Astrocyte (in vitro differentiated cells and primary cell): ENCODE measurements at regions not wholly inside any gene's neighbourhood (a gene's known extent, or its start where the extent isn't known, plus 50 kb on each side); places are given as distances from the start of the nearest gene placed in this dataset.
"Not testable (repeated sequence)": the region's sequence is repeated elsewhere in the genome, so short reads cannot be mapped to it uniquely, and the experiment has no call there.

Experiments used
- CTCF ChIP-seq: IDR thresholded peaks from 2 replicates; pipeline ENCODE4 v1.5.1; 2011; ENCODE audit warnings: low read depth, mild to moderate bottlenecking, inconsistent platforms, low read length, moderate library complexity; ENCODE audit not compliant: insufficient read depth
- EZH2 ChIP-seq: IDR thresholded peaks from 2 replicates; pipeline ENCODE4 v1.6.1; 2012; ENCODE audit warnings: mild to moderate bottlenecking, low read length, inconsistent platforms; ENCODE audit not compliant: insufficient read depth

- not testable (repeated sequence) for TF ChIP-seq CTCF, EZH2
Observed at GRCh38 chr15:28788176-28788575, 60.3 kb downstream of the GOLGA6L7 start.
